OCI-LY7 (cell line): ENCODE measurements at regions not wholly inside any gene's neighbourhood (a gene's known extent, or its start where the extent isn't known, plus 50 kb on each side); places are given as distances from the start of the nearest gene placed in this dataset.

Experiments
- BruUV-seq: library from RNA; stranded (reverse); fragments of 400-500 nt; replicated peaks from 2 replicates; lab custom pipeline; 2021; lab: Mats Ljungman, UMichigan
- CTCF ChIA-PET: fragments of 300-600 bp; sonication (Branson Sonifier 250); formaldehyde crosslinking; loops from one replicate; lab custom pipeline; 2022; ENCODE audit warnings: antibody characterized with exemption; ENCODE audit not compliant: unreplicated experiment; lab: Charles Lee
- POLR2A ChIA-PET: fragments of 300-600 bp; sonication (Branson Sonifier 250); formaldehyde crosslinking; loops from one replicate; lab custom pipeline; 2022; ENCODE audit warnings: antibody characterized with exemption; lab: Charles Lee
- DNase-seq: peaks from one replicate; pipeline ENCODE4 v3.0.0-alpha.2; 2015; ENCODE audit warnings: low spot score
- H2AFZ ChIP-seq: fragments of 200-600 bp; sonication (generic), shearing (Covaris generic); 2 replicates; pipeline ENCODE4 v1.6.1; 2014; ENCODE audit warnings: mild to moderate bottlenecking, antibody characterized with exemption, low read length, moderate library complexity
- H3K27ac ChIP-seq: fragments of 200-600 bp; sonication (generic); 2 replicates; pipeline ENCODE4 v1.5.1; 2014; ENCODE audit warnings: mixed run types, low read depth, mild to moderate bottlenecking, moderate library complexity, low read length, inconsistent platforms; ENCODE audit not compliant: poor library complexity, severe bottlenecking
- H3K36me3 ChIP-seq: fragments of 200-600 bp; sonication (generic); 2 replicates; pipeline ENCODE4 v1.6.1; 2014; ENCODE audit warnings: mild to moderate bottlenecking, antibody characterized with exemption, low read length, moderate library complexity, mixed read lengths; ENCODE audit not compliant: insufficient read depth
- H3K4me1 ChIP-seq: fragments of 200-600 bp; sonication (generic); 2 replicates; pipeline ENCODE4 v1.5.1; 2014; ENCODE audit warnings: mild to moderate bottlenecking, low read length; ENCODE audit not compliant: insufficient read depth, poor library complexity, severe bottlenecking
- H3K4me2 ChIP-seq: fragments of 200-600 bp; sonication (generic); 2 replicates; pipeline ENCODE4 v1.6.1; 2014; ENCODE audit warnings: mild to moderate bottlenecking, low read length
- H3K4me3 ChIP-seq: fragments of 200-600 bp; sonication (generic); 2 replicates; pipeline ENCODE4 v1.5.1; 2014; ENCODE audit warnings: mild to moderate bottlenecking, low read depth, low read length; ENCODE audit not compliant: poor library complexity, severe bottlenecking
- H3K79me2 ChIP-seq: fragments of 200-600 bp; sonication (generic); 2 replicates; pipeline ENCODE4 v1.6.1; 2016; ENCODE audit warnings: low read depth, mild to moderate bottlenecking, low read length, moderate library complexity, mixed read lengths; ENCODE audit not compliant: insufficient read depth
- H3K9me2 ChIP-seq: fragments of 200-600 bp; sonication (generic); 2 replicates; pipeline ENCODE4 v1.6.1; 2016; ENCODE audit warnings: mild to moderate bottlenecking, low read length, mixed read lengths; ENCODE audit not compliant: insufficient read depth
- H3K9me3 ChIP-seq: fragments of 200-600 bp; sonication (generic); 2 replicates; pipeline ENCODE4 v1.6.1; 2014; ENCODE audit warnings: mild to moderate bottlenecking, mixed run types, low read length, mixed read lengths
- H4K20me1 ChIP-seq: fragments of 200-600 bp; sonication (generic); 2 replicates; pipeline ENCODE4 v1.6.1; 2014; ENCODE audit warnings: mild to moderate bottlenecking, antibody characterized with exemption, low read length, moderate library complexity, mixed read lengths; ENCODE audit not compliant: insufficient read depth
- EZH2phosphoT487 ChIP-seq: fragments of 200-600 bp; sonication (generic); IDR thresholded peaks from 2 replicates; pipeline ENCODE4 v1.6.1; 2018; ENCODE audit warnings: low read depth, borderline replicate concordance, mild to moderate bottlenecking, mixed run types, antibody characterized with exemption, low read length, moderate library complexity, mixed read lengths
- intact Hi-C: fragments of 100-400 bp; cut with micrococcal nuclease; formaldehyde crosslinking; loops from one replicate; pipeline ENCODE4 v1.10.0; 2022; ENCODE audit not compliant: unreplicated experiment
- TF ChIP-seq, protein P1 (sequence below): fragments of 200-600 bp; sonication (generic); conservative IDR thresholded peaks from 2 replicates; pipeline ENCODE4 v1.5.1; 2014; ENCODE audit warnings: mild to moderate bottlenecking, antibody characterized with exemption, low read length, moderate library complexity, mixed read lengths

DNA sequence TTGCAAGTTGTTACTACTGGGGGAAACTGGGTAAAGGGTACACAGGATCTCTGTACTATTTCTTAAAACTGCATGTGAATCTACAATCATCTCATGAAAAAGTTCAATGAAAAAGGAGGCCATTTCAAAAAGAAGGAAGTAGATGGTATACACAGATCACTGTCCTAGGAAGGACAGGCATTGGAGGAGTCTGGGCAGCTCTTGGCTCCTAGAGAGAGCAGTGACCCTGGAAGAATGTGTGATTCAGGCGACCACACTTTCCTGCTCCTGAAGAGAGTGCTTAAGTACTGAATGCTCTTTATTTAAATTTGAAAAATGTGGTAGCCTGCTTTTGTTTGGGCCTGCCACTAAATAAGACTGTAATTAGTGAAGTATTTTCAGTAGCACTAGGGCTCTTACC, 318.1 kb upstream of the CASK start:
- H4K20me1 ChIP-seq: no peaks in the 10 kb centered on the region
- intact Hi-C loops: no loop called here
- no peak overlapping the region for H3K4me3 ChIP-seq
- no peaks in the 10 kb centered on the region for H3K79me2 ChIP-seq
- no peak overlapping the region for H2AFZ ChIP-seq
- DNase-seq: no peak
- ChIA-PET POLR2A (no interaction called here), CTCF (no interaction called here)
- TF ChIP-seq, protein P1, sequence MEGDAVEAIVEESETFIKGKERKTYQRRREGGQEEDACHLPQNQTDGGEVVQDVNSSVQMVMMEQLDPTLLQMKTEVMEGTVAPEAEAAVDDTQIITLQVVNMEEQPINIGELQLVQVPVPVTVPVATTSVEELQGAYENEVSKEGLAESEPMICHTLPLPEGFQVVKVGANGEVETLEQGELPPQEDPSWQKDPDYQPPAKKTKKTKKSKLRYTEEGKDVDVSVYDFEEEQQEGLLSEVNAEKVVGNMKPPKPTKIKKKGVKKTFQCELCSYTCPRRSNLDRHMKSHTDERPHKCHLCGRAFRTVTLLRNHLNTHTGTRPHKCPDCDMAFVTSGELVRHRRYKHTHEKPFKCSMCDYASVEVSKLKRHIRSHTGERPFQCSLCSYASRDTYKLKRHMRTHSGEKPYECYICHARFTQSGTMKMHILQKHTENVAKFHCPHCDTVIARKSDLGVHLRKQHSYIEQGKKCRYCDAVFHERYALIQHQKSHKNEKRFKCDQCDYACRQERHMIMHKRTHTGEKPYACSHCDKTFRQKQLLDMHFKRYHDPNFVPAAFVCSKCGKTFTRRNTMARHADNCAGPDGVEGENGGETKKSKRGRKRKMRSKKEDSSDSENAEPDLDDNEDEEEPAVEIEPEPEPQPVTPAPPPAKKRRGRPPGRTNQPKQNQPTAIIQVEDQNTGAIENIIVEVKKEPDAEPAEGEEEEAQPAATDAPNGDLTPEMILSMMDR: no peak
- TF ChIP-seq EZH2phosphoT487: no peak
- no peaks in the 10 kb centered on the region for H3K4me1 ChIP-seq
- H3K9me3 ChIP-seq: no peaks in the 10 kb centered on the region
- no peaks in the 10 kb centered on the region for H3K9me2 ChIP-seq
- H3K27ac ChIP-seq: no peak overlapping the region
- no peaks in the 10 kb centered on the region for H3K36me3 ChIP-seq
- no TSS peak for BruUV-seq
- no peak overlapping the region for H3K4me2 ChIP-seq

DNA sequence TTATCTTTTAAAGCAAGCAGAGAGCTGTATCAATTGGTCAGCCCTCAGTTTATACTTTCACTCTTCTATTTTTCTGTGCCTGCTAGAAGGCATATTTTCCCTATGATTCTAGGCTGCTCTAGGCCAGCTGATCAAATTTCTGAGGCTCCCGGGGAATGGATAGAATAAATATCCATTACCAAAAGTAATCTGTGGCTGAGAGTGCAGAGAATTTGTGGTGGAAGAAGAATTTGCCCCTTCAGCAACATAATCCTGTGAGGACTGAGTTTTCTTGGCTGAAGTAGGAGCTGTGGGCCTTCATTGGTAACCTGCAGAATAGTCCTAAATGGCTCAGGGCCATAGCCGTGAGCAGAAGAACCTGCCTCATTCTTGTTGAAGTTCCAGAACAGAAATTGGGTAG, 314.6 kb upstream of the CASK start:
- TF ChIP-seq EZH2phosphoT487: no peak
- TF ChIP-seq, protein P1: no peak
- H3K4me1 ChIP-seq: no peaks in the 10 kb centered on the region
- intact Hi-C loops: no loop called here
- H4K20me1 ChIP-seq: no peaks in the 10 kb centered on the region
- H3K9me3 ChIP-seq: no peaks in the 10 kb centered on the region
- POLR2A ChIA-PET: interaction anchor here (0.6 to 0.9 kb wide), 3 partner anchors 184 to 1266 kb away, joined by 3 to 4 read pairs (median 3); no protein-coding TSS in a partner anchor
- no peak for DNase-seq
- no peak overlapping the region for H3K4me3 ChIP-seq
- no peak overlapping the region for H3K4me2 ChIP-seq
- no peaks in the 10 kb centered on the region for H3K79me2 ChIP-seq
- no peak overlapping the region for H3K27ac ChIP-seq
- no peaks in the 10 kb centered on the region for H3K36me3 ChIP-seq
- H3K9me2 ChIP-seq: no peaks in the 10 kb centered on the region
- no peak overlapping the region for H2AFZ ChIP-seq
- no TSS peak for BruUV-seq
- CTCF ChIA-PET: no interaction called here

DNA sequence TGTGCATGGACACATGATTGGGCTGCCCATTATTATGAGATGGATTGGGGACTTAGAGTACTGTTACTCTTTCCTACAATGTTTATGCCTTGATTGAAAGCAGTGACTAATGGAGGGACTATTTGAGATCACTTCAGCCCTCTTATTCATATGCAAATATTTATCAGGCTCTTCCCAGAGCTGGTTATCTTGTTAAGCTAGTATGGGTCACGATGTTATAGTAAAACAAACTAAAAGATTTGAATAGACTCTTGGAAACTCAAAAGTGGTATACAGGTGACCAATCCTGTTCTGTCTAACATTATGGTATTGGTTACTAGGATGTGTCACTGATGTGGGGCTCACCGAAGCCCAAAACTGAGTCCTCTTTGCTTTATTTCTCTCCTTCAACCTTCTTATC, 306.2 kb upstream of the CASK start:
- intact Hi-C loops: no loop called here
- H3K4me1 ChIP-seq: no peaks in the 10 kb centered on the region
- no peak overlapping the region for H3K27ac ChIP-seq
- TF ChIP-seq, protein P1: no peak
- TF ChIP-seq EZH2phosphoT487: no peak
- H3K4me2 ChIP-seq: no peak overlapping the region
- DNase-seq: no peak
- POLR2A ChIA-PET: no interaction called here
- no TSS peak for BruUV-seq
- no peaks in the 10 kb centered on the region for H3K79me2 ChIP-seq
- CTCF ChIA-PET: no interaction called here
- H3K36me3 ChIP-seq: no peaks in the 10 kb centered on the region
- no peaks in the 10 kb centered on the region for H3K9me2 ChIP-seq
- no peak overlapping the region for H3K4me3 ChIP-seq
- H2AFZ ChIP-seq: no peak overlapping the region
- H3K9me3 ChIP-seq: no peaks in the 10 kb centered on the region
- H4K20me1 ChIP-seq: no peaks in the 10 kb centered on the region
